Osteoblast (primary cell): ENCODE measurements at regions not wholly inside any gene's neighbourhood (a gene's known extent, or its start where the extent isn't known, plus 50 kb on each side); places are given as distances from the start of the nearest gene placed in this dataset.

Experiments used
- DNase-seq: peaks from one replicate; pipeline ENCODE4 v3.0.0; 2011; ENCODE audit warnings: low spot score, mixed read lengths; ENCODE audit not compliant: insufficient read length; ENCODE audit errors: missing footprints
- H2AFZ ChIP-seq: 2 replicates; pipeline ENCODE4 v1.6.0; 2011; ENCODE audit warnings: mild to moderate bottlenecking, low read length
- H3K27ac ChIP-seq: 2 replicates; pipeline ENCODE4 v1.5.1; 2011; ENCODE audit warnings: mild to moderate bottlenecking, low read depth, low read length, moderate library complexity
- H3K27me3 ChIP-seq: 2 replicates; pipeline ENCODE4 v1.6.0; 2012; ENCODE audit warnings: mild to moderate bottlenecking, control low read depth, inconsistent platforms, low read length, moderate library complexity; ENCODE audit not compliant: insufficient read depth
- H3K36me3 ChIP-seq: 2 replicates; pipeline ENCODE4 v1.5.1; 2011; ENCODE audit warnings: mild to moderate bottlenecking, low read length, control low read depth, moderate library complexity; ENCODE audit not compliant: insufficient read depth
- H3K4me1 ChIP-seq: 2 replicates; pipeline ENCODE4 v1.5.1; 2011; ENCODE audit warnings: mild to moderate bottlenecking, low read length, control low read depth, moderate library complexity; ENCODE audit not compliant: insufficient read depth
- H3K4me2 ChIP-seq: 2 replicates; pipeline ENCODE4 v1.6.0; 2011; ENCODE audit warnings: mild to moderate bottlenecking, low read length; ENCODE audit not compliant: insufficient read depth
- H3K4me3 ChIP-seq: fragments of 200-600 bp; sonication (generic); 3 replicates; pipeline ENCODE4 v1.5.1; 2012; ENCODE audit warnings: mild to moderate bottlenecking, low read length, inconsistent platforms; ENCODE audit not compliant: insufficient read depth
- H3K79me2 ChIP-seq: 2 replicates; pipeline ENCODE4 v1.6.0; 2012; ENCODE audit warnings: mild to moderate bottlenecking, low read length, control low read depth, inconsistent platforms; ENCODE audit not compliant: insufficient read depth
- H3K9me3 ChIP-seq: 2 replicates; pipeline ENCODE4 v1.5.1; 2011; ENCODE audit warnings: low read depth, low read length, control low read depth
- H4K20me1 ChIP-seq: 2 replicates; pipeline ENCODE4 v1.6.0; 2012; ENCODE audit warnings: mild to moderate bottlenecking, low read length, control low read depth; ENCODE audit not compliant: insufficient read depth
- CTCF ChIP-seq: IDR thresholded peaks from 2 replicates; pipeline ENCODE4 v1.5.1; 2011; ENCODE audit warnings: mild to moderate bottlenecking, low read depth, low read length, moderate library complexity; ENCODE audit errors: extremely low read depth

- Histone ChIP-seq H2AFZ (no peak overlapping the region), H3K4me2 (no peak overlapping the region), H3K27me3 (no peaks in the 10 kb centered on the region), H3K27ac (no peak overlapping the region), H3K79me2 (no peaks in the 10 kb centered on the region), H3K4me1 (no peaks in the 10 kb centered on the region), H3K9me3 (peaks cover 6% of the 10 kb centered on the region), H4K20me1 (no peaks in the 10 kb centered on the region), H3K36me3 (no peaks in the 10 kb centered on the region), H3K4me3 (no peak overlapping the region)
- TF ChIP-seq CTCF = no peak
- no peak for DNase-seq
Measured at GRCh38 chr7:127448566-127448965, 56.1 kb upstream of the ZNF800 start.

DNA sequence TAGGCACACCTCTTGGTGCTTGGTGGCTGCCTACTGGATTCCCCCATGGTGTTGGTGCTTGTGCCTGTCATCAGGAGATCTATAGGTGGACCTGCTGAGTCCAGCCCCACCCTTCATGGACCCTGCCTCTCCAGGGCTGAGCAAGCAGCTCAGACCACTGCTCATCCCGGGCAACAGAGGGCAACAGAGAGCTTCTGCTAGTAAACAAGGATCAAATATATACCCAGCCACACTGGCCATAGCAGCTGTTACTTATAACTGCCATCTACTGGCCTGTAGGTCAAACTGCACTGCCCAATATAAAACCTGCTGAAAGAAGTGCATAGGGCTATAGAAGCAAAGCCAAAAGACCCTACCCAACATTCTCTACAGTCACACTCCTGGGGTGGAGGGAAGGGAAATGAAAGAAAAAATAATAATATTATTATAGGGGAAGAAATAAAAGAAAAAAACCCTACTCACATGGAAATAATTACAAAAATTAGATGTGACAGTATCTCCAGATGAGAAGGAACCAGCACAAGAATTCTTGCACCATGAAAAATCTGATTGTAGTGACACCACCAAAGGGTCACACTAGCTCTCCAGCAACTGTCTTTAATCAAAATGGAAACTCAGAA is 54.9 kb upstream of the ZNF800 start:
- Histone ChIP-seq H3K4me3 (no peak overlapping the region), H3K9me3 (peaks cover 6% of the 10 kb centered on the region), H4K20me1 (no peaks in the 10 kb centered on the region), H3K27ac (no peak overlapping the region), H3K4me1 (no peaks in the 10 kb centered on the region), H3K4me2 (no peak overlapping the region), H2AFZ (no peak overlapping the region), H3K79me2 (no peaks in the 10 kb centered on the region), H3K27me3 (peaks cover 3% of the 10 kb centered on the region), H3K36me3 (no peaks in the 10 kb centered on the region)
- DNase-seq = peak; percentile 37
- TF ChIP-seq CTCF = peak; percentile 73

DNA sequence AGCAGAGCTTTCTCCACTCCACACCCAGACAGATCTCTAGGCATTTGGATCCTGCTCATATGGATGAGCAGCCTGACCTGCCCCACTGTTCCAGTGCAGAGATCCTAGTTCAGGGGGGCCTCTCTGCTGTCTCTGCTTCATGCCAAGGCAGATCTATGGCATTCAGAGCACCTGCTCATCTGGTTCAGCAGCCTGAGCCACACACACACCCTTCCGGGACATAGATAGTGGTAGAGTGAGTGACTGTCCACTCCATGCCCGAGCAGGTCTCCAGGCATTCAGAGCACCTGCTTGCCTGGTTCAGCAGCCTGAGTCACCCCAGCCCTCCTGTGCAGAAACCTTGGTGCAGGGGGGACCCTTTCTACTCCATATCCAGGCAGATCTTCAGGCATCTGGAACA is 54.3 kb upstream of the ZNF800 start:
- Histone ChIP-seq H3K79me2 (no peaks in the 10 kb centered on the region), H2AFZ (no peak overlapping the region), H3K4me1 (no peaks in the 10 kb centered on the region), H4K20me1 (no peaks in the 10 kb centered on the region), H3K27ac (no peak overlapping the region), H3K27me3 (peaks cover 3% of the 10 kb centered on the region), H3K9me3 (peaks cover 6% of the 10 kb centered on the region), H3K4me3 (no peak overlapping the region), H3K4me2 (no peak overlapping the region), H3K36me3 (no peaks in the 10 kb centered on the region)
- no peak for DNase-seq
- no peak for TF ChIP-seq CTCF
